Fibroblast of lung (primary cell): ENCODE measurements at regions not wholly inside any gene's neighbourhood (a gene's known extent, or its start where the extent isn't known, plus 50 kb on each side); places are given as distances from the start of the nearest gene placed in this dataset.

Experiments
- CTCF ChIP-seq, 2 donors: IDR thresholded peaks in 1 of 2; conservative IDR thresholded peaks in 1 of 2; 1 replicate in 1 of 2; 2 replicates in 1 of 2; pipeline ENCODE4 v1.5.1; 2011 to 2012; ENCODE audit warnings: low read length in 2 of 2, control low read depth in 1 of 2, inconsistent platforms in 1 of 2, low read depth in 1 of 2, mild to moderate bottlenecking in 1 of 2
- EZH2 ChIP-seq: IDR thresholded peaks from 2 replicates; pipeline ENCODE4 v1.5.1; 2012; ENCODE audit warnings: low read length, control low read depth, mild to moderate bottlenecking; ENCODE audit errors: missing control alignments

- TF ChIP-seq CTCF (conservative IDR thresholded peaks at IDR 0.05 in 1 of 2, IDR thresholded peaks at IDR 0.05 in 1 of 2; ENCODE audit: low read depth in 1 of 2, low read length in 2 of 2), result no peak
- no peak for TF ChIP-seq EZH2
Measured at GRCh38 chr12:124620606-124621295, 53.3 kb upstream of the NCOR2 start.
